ENCODE measurements at regions not wholly inside any gene's neighbourhood (a gene's known extent, or its start where the extent isn't known, plus 50 kb on each side); places are given as distances from the start of the nearest gene placed in this dataset.
"Not testable (repeated sequence)": the region's sequence is repeated elsewhere in the genome, so short reads cannot be mapped to it uniquely, and the experiment has no call there.

DNA sequence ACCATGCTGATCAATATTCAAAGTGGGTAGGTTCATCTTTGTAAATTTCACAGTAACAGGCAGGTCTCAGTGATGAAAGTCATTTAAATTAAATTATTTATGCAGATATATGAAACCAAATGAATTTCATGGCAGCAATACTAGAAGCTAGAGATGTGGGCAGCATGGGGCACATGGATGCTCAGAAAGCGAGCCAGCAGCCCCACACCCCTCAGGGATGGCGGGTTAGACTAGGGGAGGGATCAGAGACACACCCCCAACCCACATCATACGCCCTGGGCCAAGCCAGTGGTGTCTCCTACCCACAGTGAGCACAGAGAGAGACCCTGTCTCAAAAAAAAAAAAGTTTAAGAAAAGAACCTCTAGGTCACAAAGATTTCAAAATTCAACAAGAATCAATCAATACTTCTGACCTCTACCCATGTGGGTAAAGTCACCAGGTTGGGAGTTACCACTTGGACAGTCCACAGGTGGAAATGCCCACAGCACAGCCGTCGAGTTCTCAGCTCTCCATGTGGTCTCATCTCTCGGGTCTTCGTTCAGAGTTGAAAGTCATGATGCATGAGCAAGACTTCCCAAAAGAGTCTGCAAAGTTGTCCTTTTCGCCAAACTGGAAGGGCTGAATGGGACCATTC lies 79.3 kb upstream of the PPP2R2D start:
- H3K4me1 Mint-ChIP-seq: no peaks in the 10 kb centered on the region
- no peak overlapping the region for H3K4me3 Mint-ChIP-seq
- H3K9me3 Mint-ChIP-seq: no peaks in the 10 kb centered on the region
- DNase-seq (ENCODE audit: low spot score in 2 of 2): no peak
- H3K36me3 Mint-ChIP-seq (ENCODE audit: insufficient read depth): no peaks in the 10 kb centered on the region
- H3K27me3 Mint-ChIP-seq: peaks cover 22% of the 10 kb centered on the region
- ATAC-seq (replicated peaks; ENCODE audit: extremely low read depth, poor library complexity, severe bottlenecking): no peak
- H3K27ac Mint-ChIP-seq (ENCODE audit: low read depth): no peak overlapping the region

DNA sequence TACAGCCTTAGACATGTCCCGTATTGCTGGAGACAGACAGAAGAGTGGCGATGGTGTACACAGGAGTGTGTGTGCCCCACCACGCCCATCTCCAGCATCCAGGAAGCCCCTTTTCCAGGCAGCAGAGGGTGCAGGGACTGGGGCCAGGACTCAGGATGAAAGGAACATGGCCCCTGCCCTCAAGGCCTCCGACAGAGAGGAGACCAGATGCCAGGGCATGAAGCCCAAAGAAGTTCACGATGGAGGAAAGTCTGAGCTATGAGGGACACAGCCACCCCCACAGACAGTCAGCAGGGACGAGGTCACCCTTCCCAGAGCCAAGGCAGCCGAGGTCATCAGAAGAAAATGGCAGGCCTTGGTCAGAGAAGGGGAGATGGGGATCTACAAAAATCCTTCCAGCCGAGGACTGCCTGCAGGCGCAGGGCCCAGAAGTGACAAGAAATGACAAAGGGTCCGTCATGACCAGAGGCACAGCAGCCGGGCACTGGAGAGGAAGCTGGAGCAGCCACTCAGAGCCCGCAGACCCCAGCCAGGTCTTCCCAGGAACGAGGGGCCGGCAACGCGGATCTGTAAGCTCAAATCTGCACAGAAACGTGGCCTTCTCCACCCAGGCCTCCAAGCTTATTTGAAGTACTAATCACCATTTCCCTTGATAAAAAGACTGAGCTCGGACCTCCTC lies 78.7 kb upstream of the PPP2R2D start:
- H3K36me3 Mint-ChIP-seq (ENCODE audit: insufficient read depth): no peaks in the 10 kb centered on the region
- no peak overlapping the region for H3K4me3 Mint-ChIP-seq
- no peak for ATAC-seq (replicated peaks; ENCODE audit: extremely low read depth, poor library complexity, severe bottlenecking)
- H3K27ac Mint-ChIP-seq (ENCODE audit: low read depth): no peak overlapping the region
- no peaks in the 10 kb centered on the region for H3K4me1 Mint-ChIP-seq
- peaks cover 15% of the 10 kb centered on the region for H3K27me3 Mint-ChIP-seq
- H3K9me3 Mint-ChIP-seq: no peaks in the 10 kb centered on the region
- DNase-seq (ENCODE audit: low spot score in 2 of 2): no peak

DNA sequence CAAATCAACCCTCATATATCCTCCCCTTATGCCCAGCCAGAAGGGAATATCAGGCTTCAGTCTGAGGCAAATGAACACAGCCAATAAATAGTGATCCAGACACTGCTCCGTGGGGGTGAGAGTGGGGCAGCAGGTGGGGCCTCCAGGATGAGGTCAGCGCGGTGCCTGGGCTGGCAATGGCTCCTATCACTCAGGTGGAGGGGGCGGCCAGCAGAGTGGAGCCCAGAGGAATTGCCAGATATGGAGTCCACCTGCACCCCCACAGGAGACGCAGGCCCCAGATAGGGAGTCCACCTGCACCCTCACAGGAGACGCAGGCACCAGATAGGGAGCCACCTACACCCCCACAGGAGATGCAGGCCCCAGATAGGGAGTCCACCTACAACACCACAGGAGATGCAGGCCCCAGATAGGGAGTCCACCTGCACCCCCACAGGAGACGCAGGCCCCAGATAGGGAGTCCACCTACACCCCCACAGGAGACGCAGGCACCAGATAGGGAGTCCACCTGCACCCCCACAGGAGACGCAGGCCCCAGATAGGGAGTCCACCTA lies 78.0 kb upstream of the PPP2R2D start:
- no peaks in the 10 kb centered on the region for H3K9me3 Mint-ChIP-seq
- H3K4me1 Mint-ChIP-seq: no peaks in the 10 kb centered on the region
- H3K27ac Mint-ChIP-seq (ENCODE audit: low read depth): no peak overlapping the region
- H3K36me3 Mint-ChIP-seq (ENCODE audit: insufficient read depth): no peaks in the 10 kb centered on the region
- peaks cover 9% of the 10 kb centered on the region for H3K27me3 Mint-ChIP-seq
- DNase-seq (ENCODE audit: low spot score in 2 of 2): no peak
- H3K4me3 Mint-ChIP-seq: no peak overlapping the region
- ATAC-seq (replicated peaks; ENCODE audit: extremely low read depth, poor library complexity, severe bottlenecking): no peak

DNA sequence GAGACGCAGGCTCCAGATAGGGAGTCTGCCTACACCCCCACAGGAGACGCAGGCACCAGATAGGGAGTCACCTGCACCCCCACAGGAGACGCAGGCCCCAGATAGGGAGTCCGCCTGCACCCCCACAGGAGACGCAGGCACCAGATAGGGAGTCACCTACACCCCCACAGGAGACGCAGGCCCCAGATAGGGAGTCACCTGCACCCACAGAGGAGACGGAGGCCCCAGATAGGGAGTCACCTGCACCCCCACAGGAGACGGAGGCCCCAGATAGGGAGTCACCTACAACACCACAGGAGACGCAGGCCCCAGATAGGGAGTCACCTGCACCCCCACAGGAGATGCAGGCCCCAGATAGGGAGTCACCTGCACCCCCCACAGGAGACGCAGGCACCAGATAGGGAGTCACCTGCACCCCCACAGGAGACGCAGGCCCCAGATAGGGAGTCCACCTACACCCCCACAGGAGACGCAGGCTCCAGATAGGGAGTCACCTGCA lies 77.2 kb upstream of the PPP2R2D start:
- not testable (repeated sequence) for H3K4me3 Mint-ChIP-seq; H3K27ac Mint-ChIP-seq (ENCODE audit: low read depth); DNase-seq (ENCODE audit: low spot score in 2 of 2); H3K9me3 Mint-ChIP-seq; ATAC-seq (replicated peaks; ENCODE audit: extremely low read depth, poor library complexity, severe bottlenecking); H3K4me1 Mint-ChIP-seq; H3K27me3 Mint-ChIP-seq; H3K36me3 Mint-ChIP-seq (ENCODE audit: insufficient read depth)

DNA sequence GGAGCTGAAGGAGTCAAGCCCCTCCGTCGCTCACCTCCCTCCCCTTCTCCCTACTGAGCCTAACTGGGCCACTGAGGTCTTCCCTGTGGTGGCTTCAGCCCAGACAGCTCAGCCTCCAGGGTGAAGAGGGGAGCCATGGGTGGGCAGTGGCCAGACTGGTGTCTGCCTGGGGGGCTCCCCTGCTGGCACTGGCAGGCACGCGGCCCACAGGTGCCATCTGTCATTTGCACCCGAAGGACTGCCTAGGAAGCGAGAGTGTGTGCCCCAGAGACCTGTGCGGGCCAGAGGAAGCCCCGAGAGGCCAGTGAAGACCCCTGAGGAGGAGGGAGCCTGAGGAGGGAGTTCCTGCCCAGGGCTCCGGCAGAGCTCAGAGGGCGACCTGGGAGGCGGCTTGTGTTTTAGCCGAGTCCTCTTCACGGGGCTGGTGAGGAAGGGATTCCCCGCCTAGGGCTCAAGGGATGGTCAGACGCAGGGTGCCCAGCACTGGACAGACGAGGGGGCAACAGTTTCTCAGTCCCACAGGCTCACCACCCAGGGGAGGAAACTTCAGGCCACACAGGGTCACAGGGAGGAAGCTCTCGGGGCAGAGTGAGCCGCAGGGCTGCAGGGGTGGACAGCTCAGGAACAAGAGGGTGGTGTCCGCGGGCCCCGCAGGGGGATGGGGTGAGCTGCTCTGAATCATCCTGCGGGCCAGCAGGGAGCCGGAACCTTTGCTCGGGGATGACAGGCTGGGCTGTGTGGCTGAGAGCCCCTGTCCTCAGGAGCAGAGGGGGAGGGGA lies 76.2 kb upstream of the PPP2R2D start:
- H3K4me3 Mint-ChIP-seq: no peak overlapping the region
- no peak for ATAC-seq (replicated peaks; ENCODE audit: extremely low read depth, poor library complexity, severe bottlenecking)

DNA sequence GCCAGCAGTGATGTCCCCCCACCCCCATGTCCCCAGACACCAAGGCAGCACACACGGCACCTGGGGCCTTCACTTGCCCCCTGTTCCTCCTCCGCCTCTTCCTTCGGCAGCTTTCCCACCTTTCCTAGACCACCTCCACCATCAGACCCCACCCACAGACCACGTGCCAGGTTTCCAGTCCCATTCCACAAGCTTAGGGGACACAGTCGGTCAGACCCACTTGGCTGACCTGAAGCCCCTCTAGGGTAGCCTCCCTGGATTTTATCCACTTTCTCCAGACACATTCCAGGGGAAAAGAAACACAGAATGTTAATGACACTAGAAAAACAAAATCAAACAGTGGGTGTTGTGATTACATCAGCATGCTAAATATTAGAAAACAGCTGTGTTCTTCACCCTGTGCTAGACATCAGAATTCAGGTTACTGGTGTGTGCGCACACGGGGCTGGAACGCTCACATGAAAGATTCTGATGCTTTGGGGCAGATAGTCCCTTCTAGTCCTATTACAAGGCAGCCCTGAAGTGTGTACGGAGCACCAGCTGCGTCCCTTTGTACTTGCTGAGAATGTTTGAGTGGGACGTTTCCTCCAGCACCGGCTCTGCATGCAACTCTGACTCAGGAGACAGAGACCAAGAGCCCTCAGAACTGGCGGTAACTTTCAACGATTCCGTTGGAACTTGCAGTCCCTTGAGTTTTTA lies 75.5 kb upstream of the PPP2R2D start:
- Mint-ChIP-seq H3K36me3 (ENCODE audit: insufficient read depth) (no peaks in the 10 kb centered on the region), H3K27ac (ENCODE audit: low read depth) (no peak overlapping the region), H3K4me1 (no peaks in the 10 kb centered on the region), H3K9me3 (no peaks in the 10 kb centered on the region), H3K27me3 (peaks cover 9% of the 10 kb centered on the region), H3K4me3 (no peak overlapping the region)
- DNase-seq (ENCODE audit: low spot score in 2 of 2) (no peak), ATAC-seq (replicated peaks; ENCODE audit: extremely low read depth, poor library complexity, severe bottlenecking) (no peak)

More for the DNA sequence above, 76.2 kb upstream of the PPP2R2D start:
- no peak for DNase-seq (ENCODE audit: low spot score in 2 of 2)
- H3K9me3 Mint-ChIP-seq: no peaks in the 10 kb centered on the region
- H3K36me3 Mint-ChIP-seq (ENCODE audit: insufficient read depth): no peaks in the 10 kb centered on the region
- H3K4me1 Mint-ChIP-seq: no peaks in the 10 kb centered on the region
- no peak overlapping the region for H3K27ac Mint-ChIP-seq (ENCODE audit: low read depth)
- H3K27me3 Mint-ChIP-seq: peaks cover 2% of the 10 kb centered on the region

DNA sequence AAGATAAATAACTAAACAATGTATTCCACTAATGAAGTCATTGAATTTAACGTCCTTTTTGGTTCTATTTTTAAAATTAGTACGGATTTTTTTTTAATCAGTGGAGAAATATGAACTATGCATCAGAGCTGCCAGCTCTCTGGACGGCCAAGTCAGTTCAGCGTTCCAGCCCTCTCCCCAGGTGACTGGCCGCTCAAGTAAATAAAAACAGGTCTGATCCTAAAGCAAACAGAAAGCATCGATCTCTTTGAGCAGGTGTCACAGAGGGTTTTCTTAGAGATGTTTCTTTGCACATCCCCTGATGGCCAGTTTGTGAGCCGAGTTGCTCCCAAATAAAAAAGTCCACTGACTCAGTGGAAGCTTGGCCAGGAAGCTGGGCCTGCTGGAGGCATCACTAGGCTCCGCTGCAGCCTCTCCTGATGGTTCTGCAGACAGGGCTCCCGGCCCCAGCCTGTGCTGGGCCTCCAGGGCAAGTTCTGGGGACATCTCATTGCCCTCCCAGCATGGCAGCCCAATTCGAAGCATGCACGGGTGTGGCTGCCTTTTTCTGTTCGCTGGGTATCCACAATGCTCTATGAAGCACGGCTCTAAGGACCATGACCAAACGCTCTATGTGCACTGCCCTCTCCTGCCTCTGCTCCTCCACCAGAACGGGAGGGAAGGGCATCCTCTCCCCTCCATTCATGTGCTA lies 74.7 kb upstream of the PPP2R2D start:
- peaks cover 10% of the 10 kb centered on the region for H3K27me3 Mint-ChIP-seq
- DNase-seq (ENCODE audit: low spot score in 2 of 2) (no peak), ATAC-seq (replicated peaks; ENCODE audit: extremely low read depth, poor library complexity, severe bottlenecking) (no peak)
- H3K4me3 Mint-ChIP-seq: no peak overlapping the region
- no peaks in the 10 kb centered on the region for H3K4me1 Mint-ChIP-seq
- H3K27ac Mint-ChIP-seq (ENCODE audit: low read depth): no peak overlapping the region
- H3K9me3 Mint-ChIP-seq: no peaks in the 10 kb centered on the region
- no peaks in the 10 kb centered on the region for H3K36me3 Mint-ChIP-seq (ENCODE audit: insufficient read depth)

DNA sequence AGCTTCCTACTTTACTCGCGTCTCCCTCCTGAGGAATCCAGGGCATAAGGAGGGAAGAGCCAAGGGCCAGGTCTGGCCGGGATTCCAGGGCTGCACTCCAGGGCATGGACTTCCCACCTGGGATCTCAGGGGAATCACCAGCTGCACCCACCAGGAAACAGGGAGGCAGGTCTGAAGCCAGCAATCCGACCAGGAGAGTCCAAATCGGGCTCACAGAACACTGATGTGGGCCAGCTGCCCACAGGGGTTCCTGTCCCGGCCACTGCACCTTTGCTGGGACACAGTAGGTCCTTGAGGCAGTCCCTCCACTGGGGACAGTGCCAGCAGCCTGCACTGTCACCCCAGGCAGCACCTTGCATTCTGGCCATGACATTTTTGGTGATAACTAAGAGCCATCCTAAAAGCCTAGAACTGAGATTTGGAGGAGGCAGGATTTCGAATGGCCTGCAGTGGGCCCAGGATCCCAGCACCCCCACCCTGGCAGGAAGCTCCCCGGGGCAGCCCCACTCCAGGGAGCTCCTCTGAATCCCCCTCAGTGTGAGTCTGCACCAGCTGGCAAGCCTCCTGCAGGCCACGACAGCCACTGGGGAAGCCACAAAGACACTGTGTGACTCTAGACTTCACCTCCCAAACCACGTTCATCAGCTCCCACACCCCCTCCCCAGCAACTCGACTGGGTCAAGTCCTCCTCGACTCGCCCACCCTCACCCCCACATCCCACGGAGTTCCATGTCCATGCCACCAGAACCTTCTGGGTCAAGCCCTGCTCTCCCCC lies 71.5 kb upstream of the PPP2R2D start:
- H3K4me1 Mint-ChIP-seq: no peaks in the 10 kb centered on the region
- ATAC-seq (replicated peaks; ENCODE audit: extremely low read depth, poor library complexity, severe bottlenecking) (no peak), DNase-seq (ENCODE audit: low spot score in 2 of 2) (no peak)
- H3K27ac Mint-ChIP-seq (ENCODE audit: low read depth): no peak overlapping the region
- peaks cover 30% of the 10 kb centered on the region for H3K27me3 Mint-ChIP-seq
- H3K9me3 Mint-ChIP-seq: no peaks in the 10 kb centered on the region
- H3K36me3 Mint-ChIP-seq (ENCODE audit: insufficient read depth): no peaks in the 10 kb centered on the region
- H3K4me3 Mint-ChIP-seq: no peak overlapping the region

DNA sequence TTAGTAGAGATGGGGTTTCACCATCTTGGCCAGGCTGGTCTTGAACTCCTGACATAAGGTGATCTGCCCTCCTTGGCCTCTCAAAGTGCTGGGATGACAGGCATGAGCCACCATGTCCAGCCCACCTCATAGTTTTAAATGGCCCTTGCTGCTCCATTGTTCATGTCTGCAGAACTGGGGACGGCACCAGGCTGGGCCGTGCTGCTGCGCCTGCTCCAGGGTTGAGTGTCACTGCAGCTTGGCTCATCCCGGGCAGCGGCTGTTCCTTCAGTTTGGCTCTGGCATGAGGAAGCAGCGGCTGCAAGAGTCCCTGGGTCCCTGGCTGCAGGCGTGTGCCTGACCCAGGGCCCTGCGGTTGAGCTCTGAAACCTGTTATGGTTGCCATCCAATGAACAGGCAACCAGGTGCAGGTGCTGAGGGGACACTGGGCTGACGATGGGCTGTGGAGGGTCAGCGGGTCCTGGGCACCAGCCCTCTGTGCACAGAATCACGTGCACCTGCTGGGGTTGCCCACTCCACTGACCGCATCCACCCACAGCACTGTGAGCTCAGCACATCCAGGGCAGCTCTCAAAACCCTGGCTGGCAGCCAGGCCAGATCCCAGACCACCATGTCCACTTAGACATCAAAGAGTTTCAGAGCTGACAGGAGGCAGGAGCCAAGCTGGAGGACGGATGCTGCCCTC lies 70.2 kb upstream of the PPP2R2D start:
- DNase-seq (ENCODE audit: low spot score in 2 of 2): no peak
- Mint-ChIP-seq H3K36me3 (ENCODE audit: insufficient read depth) (no peaks in the 10 kb centered on the region), H3K27me3 (peaks cover 30% of the 10 kb centered on the region), H3K27ac (ENCODE audit: low read depth) (no peak overlapping the region), H3K4me3 (no peak overlapping the region), H3K4me1 (no peaks in the 10 kb centered on the region), H3K9me3 (no peaks in the 10 kb centered on the region)
- no peak for ATAC-seq (replicated peaks; ENCODE audit: extremely low read depth, poor library complexity, severe bottlenecking)

DNA sequence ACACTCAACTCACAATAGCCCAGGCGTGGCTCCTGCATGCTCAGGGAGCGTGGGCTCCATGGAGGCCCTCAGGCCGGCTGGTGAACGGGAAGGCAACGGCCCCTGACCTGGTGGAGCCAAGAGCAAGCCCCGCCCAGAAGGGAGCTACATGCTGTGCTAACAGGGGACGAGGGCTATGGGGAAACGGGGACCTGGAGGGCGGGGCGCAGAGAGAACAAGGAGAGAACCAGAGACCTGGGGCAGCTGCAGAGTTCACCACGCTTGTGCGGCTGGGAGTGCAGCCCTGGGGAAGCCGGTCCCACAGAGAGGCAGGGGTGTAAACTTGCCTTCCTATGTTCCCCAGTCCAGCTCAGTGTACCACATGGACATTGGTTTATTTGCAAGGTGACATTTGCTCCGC lies 69.2 kb upstream of the PPP2R2D start:
- H3K27ac Mint-ChIP-seq (ENCODE audit: low read depth): no peak overlapping the region
- no peak overlapping the region for H3K4me3 Mint-ChIP-seq
- no peaks in the 10 kb centered on the region for H3K9me3 Mint-ChIP-seq
- H3K27me3 Mint-ChIP-seq: peaks cover 30% of the 10 kb centered on the region
- H3K4me1 Mint-ChIP-seq: no peaks in the 10 kb centered on the region
- DNase-seq (ENCODE audit: low spot score in 2 of 2) (no peak), ATAC-seq (replicated peaks; ENCODE audit: extremely low read depth, poor library complexity, severe bottlenecking) (no peak)
- no peaks in the 10 kb centered on the region for H3K36me3 Mint-ChIP-seq (ENCODE audit: insufficient read depth)

DNA sequence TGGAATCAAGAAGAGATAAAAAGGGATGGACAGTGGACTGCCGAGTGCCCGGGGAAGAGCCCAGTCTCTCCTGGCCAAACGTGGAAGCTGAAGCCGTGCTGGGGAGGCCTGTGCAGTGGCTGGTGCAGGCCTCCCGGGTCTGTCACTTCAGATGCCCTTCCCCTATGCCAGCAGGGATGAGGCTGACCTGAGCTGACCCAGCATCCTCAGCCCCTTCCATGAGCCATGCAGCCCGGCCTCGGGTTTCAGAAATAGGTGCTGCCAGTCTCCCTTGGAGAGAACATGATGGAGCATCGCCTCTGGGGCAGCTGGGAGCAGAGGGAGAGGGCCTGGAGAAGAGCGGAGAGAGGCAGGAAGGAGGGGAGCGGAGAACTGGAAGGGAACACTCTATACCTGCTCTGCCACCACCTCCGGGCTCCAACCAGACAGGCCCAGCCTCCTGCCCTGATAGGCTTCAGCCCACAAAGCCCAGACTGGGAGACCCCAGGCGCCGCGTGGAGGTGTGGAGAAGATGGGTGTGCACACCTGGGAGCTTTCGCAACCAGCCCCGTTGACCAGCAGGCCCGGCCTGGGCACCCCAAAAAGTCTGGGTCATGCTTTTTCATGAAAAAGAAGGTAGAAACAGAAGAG lies 68.6 kb upstream of the PPP2R2D start:
- DNase-seq (ENCODE audit: low spot score in 2 of 2) (no peak), ATAC-seq (replicated peaks; ENCODE audit: extremely low read depth, poor library complexity, severe bottlenecking) (no peak)
- Mint-ChIP-seq H3K27me3 (peaks cover 30% of the 10 kb centered on the region), H3K4me3 (no peak overlapping the region), H3K27ac (ENCODE audit: low read depth) (no peak overlapping the region), H3K36me3 (ENCODE audit: insufficient read depth) (no peaks in the 10 kb centered on the region), H3K4me1 (no peaks in the 10 kb centered on the region), H3K9me3 (no peaks in the 10 kb centered on the region)
